Lower leg skin (tissue), 3 donors: ENCODE measurements at regions not wholly inside any gene's neighbourhood (a gene's known extent, or its start where the extent isn't known, plus 50 kb on each side); places are given as distances from the start of the nearest gene placed in this dataset.

Experiments
- POLR2A ChIP-seq, 2 donors: fragments of 450-650 bp; IDR thresholded peaks; one replicate each; pipeline ENCODE4 v1.6.1; 2016 to 2017; ENCODE audit warnings: antibody characterized with exemption in 2 of 2, mild to moderate bottlenecking in 1 of 2, moderate library complexity in 1 of 2
- TF ChIP-seq, protein P1 (sequence below), 3 donors: fragments of 450-650 bp; IDR thresholded peaks; one replicate each; pipeline ENCODE4 v1.5.1; 2016; ENCODE audit warnings: antibody characterized with exemption in 3 of 3, mild to moderate bottlenecking in 3 of 3, moderate library complexity in 2 of 3

DNA sequence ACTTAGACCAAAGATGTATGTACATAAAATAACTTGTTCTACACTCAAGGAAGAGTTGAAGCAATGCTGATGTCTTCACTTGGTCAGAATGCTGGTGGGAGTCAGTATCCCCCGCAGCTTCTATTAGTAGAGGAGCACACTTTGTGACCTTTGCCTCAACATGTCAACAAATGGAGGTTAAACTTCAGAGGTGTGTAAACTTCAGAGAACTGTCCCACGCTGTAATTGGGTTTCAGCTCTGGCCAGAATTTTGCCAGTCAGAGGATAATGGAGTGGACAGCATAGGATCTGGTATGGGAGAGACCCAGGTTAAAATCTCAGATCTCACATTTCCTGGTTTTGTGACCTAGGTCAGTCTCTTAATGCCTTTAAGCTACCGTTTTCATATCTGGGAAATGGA is 107.6 kb upstream of the ZNF644 start:
- no peak for TF ChIP-seq POLR2A (IDR thresholded peaks at IDR 0.05)
- TF ChIP-seq, protein P1, sequence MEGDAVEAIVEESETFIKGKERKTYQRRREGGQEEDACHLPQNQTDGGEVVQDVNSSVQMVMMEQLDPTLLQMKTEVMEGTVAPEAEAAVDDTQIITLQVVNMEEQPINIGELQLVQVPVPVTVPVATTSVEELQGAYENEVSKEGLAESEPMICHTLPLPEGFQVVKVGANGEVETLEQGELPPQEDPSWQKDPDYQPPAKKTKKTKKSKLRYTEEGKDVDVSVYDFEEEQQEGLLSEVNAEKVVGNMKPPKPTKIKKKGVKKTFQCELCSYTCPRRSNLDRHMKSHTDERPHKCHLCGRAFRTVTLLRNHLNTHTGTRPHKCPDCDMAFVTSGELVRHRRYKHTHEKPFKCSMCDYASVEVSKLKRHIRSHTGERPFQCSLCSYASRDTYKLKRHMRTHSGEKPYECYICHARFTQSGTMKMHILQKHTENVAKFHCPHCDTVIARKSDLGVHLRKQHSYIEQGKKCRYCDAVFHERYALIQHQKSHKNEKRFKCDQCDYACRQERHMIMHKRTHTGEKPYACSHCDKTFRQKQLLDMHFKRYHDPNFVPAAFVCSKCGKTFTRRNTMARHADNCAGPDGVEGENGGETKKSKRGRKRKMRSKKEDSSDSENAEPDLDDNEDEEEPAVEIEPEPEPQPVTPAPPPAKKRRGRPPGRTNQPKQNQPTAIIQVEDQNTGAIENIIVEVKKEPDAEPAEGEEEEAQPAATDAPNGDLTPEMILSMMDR (IDR thresholded peaks at IDR 0.05), result no peak
